GM12891 (cell line): ENCODE measurements at regions not wholly inside any gene's neighbourhood (a gene's known extent, or its start where the extent isn't known, plus 50 kb on each side); places are given as distances from the start of the nearest gene placed in this dataset.

Source experiments
- PAX5 ChIP-seq: IDR thresholded peaks from 2 replicates; pipeline ENCODE4 v1.6.1; 2011; ENCODE audit warnings: low read length, moderate library complexity, mild to moderate bottlenecking; ENCODE audit not compliant: insufficient read depth, severe bottlenecking
- POLR2A ChIP-seq: IDR thresholded peaks from 2 replicates; pipeline ENCODE4 v1.6.1; 2011; ENCODE audit warnings: low read depth, low read length, control low read depth
- POLR2AphosphoS5 ChIP-seq: IDR thresholded peaks from 2 replicates; pipeline ENCODE4 v1.6.1; 2011; ENCODE audit warnings: low read depth, low read length, control low read depth
- SPI1 ChIP-seq: IDR thresholded peaks from 2 replicates; pipeline ENCODE4 v1.6.1; 2011; ENCODE audit warnings: low read depth, low read length, control low read depth
- TAF1 ChIP-seq: IDR thresholded peaks from 2 replicates; pipeline ENCODE4 v1.6.1; 2011; ENCODE audit warnings: low read depth, low read length, control low read depth

DNA sequence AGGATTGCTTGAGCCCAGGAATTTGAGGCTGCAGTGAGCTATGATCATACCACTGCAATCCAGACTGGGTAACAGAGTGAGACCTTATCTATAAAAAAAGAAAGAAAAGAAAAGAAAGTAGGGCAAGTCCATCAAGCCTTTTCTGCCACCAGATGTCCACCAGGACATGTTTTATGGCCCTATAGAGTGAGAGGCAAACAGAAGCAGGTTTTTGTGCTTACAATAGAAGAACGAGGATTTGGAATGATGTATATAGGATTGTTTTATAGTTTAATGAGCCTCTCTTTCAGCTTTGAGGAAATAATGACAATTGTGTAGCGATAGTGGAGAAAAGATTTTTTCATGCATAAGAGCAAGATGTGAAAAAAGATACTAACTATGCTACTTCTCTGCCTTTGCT is 480.5 kb downstream of the KLF12 start:
- TF ChIP-seq POLR2A (no peak), POLR2AphosphoS5 (no peak), TAF1 (no peak), PAX5 (no peak), SPI1 (no peak)
